Upper lobe of right lung (tissue), 1 donor: ENCODE measurements at regions not wholly inside any gene's neighbourhood (a gene's known extent, or its start where the extent isn't known, plus 50 kb on each side); places are given as distances from the start of the nearest gene placed in this dataset.
"Not testable (repeated sequence)": the region's sequence is repeated elsewhere in the genome, so short reads cannot be mapped to it uniquely, and the experiment has no call there.

Experiments
- ATAC-seq: fragments of 200-7000 bp; cut with Tn5 transposase; one replicate; pipeline ENCODE4 v1.9.1; 2020; ENCODE audit warnings: mild to moderate bottlenecking, moderate library complexity
- DNase-seq: peaks from one replicate; pipeline ENCODE4 v3.0.0-alpha.2; 2020
- H3K27ac ChIP-seq: fragments of 200-600 bp; one replicate; pipeline ENCODE4 v1.8.0; 2022
- H3K27me3 ChIP-seq: fragments of 200-600 bp; one replicate; pipeline ENCODE4 v1.8.0; 2022; ENCODE audit warnings: mild to moderate bottlenecking
- H3K36me3 ChIP-seq: fragments of 200-600 bp; one replicate; pipeline ENCODE4 v1.8.0; 2022
- H3K4me1 ChIP-seq: fragments of 200-600 bp; one replicate; pipeline ENCODE4 v1.8.0; 2022
- H3K4me3 ChIP-seq: fragments of 200-600 bp; one replicate; pipeline ENCODE4 v1.8.0; 2022; ENCODE audit warnings: mild to moderate bottlenecking
- H3K9me3 ChIP-seq: fragments of 200-600 bp; one replicate; pipeline ENCODE4 v1.8.0; 2022
- intact Hi-C: fragments of 100-400 bp; cut with DNase I; formaldehyde crosslinking; loops from one replicate; pipeline ENCODE4 v1.11.0; 2022
- TF ChIP-seq, protein P1 (sequence below): fragments of 200-600 bp; IDR thresholded peaks from one replicate; pipeline ENCODE4 v1.8.0; 2022; ENCODE audit warnings: antibody characterized with exemption
- donor health status: DM: no; HTN: yes; CAD: no; lungs with severe emphysema.

DNA sequence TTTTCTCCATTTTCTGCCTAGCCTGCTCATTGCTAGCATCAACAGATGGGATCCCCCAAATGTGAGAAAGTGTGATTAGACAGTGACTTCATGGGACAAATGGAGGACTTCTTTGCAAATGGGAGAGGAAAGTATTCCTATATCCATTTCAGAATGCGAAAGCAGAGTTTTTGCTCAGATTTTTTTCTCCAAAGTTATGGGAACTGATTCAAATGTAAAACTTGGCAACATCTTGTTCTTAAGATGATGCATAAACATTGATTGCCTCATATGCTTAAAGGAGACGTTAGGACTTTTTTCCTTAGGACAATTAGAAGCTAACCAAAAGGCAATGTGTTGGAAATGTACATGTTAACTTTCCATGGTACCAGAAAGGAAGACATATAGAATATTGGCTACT is 704.3 kb upstream of the ZNF608 start:
- intact Hi-C loops, result no loop called here
- no peaks in the 10 kb centered on the region for H3K4me1 ChIP-seq
- H3K27me3 ChIP-seq, result no peaks in the 10 kb centered on the region
- no peak overlapping the region for H3K27ac ChIP-seq
- DNase-seq (no peak), ATAC-seq (no peak)
- no peaks in the 10 kb centered on the region for H3K9me3 ChIP-seq
- no peak overlapping the region for H3K4me3 ChIP-seq
- H3K36me3 ChIP-seq, result no peaks in the 10 kb centered on the region
- TF ChIP-seq, protein P1, sequence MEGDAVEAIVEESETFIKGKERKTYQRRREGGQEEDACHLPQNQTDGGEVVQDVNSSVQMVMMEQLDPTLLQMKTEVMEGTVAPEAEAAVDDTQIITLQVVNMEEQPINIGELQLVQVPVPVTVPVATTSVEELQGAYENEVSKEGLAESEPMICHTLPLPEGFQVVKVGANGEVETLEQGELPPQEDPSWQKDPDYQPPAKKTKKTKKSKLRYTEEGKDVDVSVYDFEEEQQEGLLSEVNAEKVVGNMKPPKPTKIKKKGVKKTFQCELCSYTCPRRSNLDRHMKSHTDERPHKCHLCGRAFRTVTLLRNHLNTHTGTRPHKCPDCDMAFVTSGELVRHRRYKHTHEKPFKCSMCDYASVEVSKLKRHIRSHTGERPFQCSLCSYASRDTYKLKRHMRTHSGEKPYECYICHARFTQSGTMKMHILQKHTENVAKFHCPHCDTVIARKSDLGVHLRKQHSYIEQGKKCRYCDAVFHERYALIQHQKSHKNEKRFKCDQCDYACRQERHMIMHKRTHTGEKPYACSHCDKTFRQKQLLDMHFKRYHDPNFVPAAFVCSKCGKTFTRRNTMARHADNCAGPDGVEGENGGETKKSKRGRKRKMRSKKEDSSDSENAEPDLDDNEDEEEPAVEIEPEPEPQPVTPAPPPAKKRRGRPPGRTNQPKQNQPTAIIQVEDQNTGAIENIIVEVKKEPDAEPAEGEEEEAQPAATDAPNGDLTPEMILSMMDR, result no peak

DNA sequence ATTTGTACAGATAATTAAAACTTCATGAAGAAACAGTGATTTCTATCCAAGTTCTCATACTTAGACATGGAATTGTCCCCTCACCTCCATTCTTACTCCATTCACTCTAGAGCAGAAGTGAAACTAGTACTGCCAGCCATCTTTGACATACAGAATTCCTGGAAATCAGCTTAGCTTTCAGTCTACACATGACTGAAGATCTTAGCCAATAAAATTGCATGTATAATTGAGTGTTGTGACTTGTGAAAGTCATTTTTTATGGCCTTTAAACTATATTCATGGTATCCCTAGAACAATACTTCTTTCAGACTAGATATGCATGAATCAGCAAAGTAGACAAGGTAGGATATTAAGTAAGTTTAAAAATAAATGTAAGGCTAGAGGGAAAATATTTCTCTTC is 705.2 kb upstream of the ZNF608 start:
- no peak for DNase-seq
- TF ChIP-seq, protein P1, result no peak

DNA sequence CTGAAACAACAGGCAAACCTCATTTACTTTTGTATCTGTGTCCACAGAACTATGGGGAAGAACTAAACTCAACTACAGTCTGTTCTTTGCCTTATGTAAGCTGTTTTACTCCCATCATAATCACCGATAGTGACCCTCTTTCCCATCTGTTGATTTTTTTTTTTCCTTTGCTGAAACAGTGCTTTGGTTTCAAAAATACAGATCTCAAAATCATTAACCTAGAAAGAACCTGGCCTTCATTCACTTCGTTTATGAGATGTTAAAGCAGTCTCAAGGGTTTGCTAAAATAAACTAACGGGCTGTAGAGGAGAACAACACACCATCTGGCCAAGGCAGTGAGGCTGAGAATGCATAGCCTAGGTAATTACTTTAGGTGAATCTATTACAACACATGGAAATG is 706.6 kb upstream of the ZNF608 start:
- TF ChIP-seq, protein P1, result no peak
- intact Hi-C loops, result no loop called here
- DNase-seq (no peak), ATAC-seq (no peak)
- Histone ChIP-seq H3K9me3 (no peaks in the 10 kb centered on the region), H3K27me3 (no peaks in the 10 kb centered on the region), H3K27ac (no peak overlapping the region), H3K36me3 (no peaks in the 10 kb centered on the region), H3K4me1 (no peaks in the 10 kb centered on the region), H3K4me3 (no peak overlapping the region)

More for the DNA sequence above, 705.2 kb upstream of the ZNF608 start:
- no peak overlapping the region for H3K27ac ChIP-seq
- ATAC-seq, result no peak
- intact Hi-C loops, result no loop called here
- no peak overlapping the region for H3K4me3 ChIP-seq
- H3K36me3 ChIP-seq, result no peaks in the 10 kb centered on the region
- H3K9me3 ChIP-seq, result no peaks in the 10 kb centered on the region
- no peaks in the 10 kb centered on the region for H3K4me1 ChIP-seq
- no peaks in the 10 kb centered on the region for H3K27me3 ChIP-seq

DNA sequence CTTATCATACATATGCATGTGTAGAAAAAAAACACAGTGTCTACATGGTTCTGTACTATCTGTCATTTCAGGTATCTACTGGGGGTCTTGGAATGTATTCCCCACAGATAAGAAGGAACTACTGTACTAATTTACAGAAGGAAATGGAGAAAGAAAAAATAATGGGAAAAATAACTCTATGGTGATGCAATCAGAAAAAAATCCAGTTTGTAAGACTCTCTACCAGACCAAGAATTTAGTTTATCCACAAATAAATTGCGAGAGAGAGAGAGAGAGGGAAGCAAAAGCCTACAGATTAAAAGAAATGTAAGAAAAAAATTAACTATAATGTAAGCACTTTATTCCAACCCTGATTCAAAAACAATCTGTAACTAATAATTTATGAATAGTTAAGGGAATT is 708.6 kb upstream of the ZNF608 start:
- intact Hi-C loops, result no loop called here
- Histone ChIP-seq H3K36me3 (no peaks in the 10 kb centered on the region), H3K27me3 (no peaks in the 10 kb centered on the region), H3K9me3 (no peaks in the 10 kb centered on the region), H3K4me1 (no peaks in the 10 kb centered on the region), H3K27ac (no peak overlapping the region), H3K4me3 (no peak overlapping the region)
- DNase-seq (no peak), ATAC-seq (no peak)
- TF ChIP-seq, protein P1, result no peak

DNA sequence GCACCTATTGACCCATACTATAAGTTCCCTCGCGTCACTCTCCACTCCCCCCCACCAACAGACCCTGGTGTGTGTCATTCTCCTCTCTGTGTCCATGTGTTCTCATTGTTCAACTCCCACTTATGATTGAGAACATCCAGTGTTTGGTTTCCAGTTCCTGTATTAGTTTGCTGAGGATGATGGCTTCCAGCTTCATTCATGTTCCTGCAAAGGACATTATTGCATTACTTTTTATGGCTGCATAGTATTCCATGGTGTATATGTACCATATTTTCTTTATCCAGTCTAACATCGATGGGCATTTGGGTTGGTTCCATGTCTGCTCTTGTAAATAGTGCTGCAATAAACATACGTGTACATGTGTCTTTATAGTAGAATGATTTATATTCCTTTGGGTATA is 709.6 kb upstream of the ZNF608 start:
- ATAC-seq, H3K27me3 ChIP-seq, H3K4me1 ChIP-seq, intact Hi-C loops, H3K4me3 ChIP-seq, DNase-seq, H3K36me3 ChIP-seq, H3K9me3 ChIP-seq, H3K27ac ChIP-seq: not testable (repeated sequence)

DNA sequence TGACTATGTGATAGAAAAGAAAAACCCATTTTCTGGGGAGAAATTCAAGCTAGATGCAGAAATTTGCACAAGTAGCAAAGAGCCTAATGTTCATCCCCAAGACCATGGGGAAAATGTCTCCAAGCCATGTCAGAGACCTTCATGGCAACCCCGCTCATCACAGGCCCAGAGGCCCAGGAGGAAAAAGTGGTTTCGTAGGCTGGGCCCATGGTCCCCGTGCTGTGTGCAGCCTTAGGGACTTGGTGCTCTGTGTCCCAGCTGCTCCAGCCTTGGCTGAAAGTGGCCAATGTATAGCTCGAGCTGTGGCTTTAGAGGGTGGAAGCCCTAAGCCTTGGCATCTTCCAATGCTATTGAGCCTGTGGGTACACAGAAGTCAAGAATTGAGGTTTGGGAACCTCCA is 711.2 kb upstream of the ZNF608 start:
- intact Hi-C loops, result no loop called here

DNA sequence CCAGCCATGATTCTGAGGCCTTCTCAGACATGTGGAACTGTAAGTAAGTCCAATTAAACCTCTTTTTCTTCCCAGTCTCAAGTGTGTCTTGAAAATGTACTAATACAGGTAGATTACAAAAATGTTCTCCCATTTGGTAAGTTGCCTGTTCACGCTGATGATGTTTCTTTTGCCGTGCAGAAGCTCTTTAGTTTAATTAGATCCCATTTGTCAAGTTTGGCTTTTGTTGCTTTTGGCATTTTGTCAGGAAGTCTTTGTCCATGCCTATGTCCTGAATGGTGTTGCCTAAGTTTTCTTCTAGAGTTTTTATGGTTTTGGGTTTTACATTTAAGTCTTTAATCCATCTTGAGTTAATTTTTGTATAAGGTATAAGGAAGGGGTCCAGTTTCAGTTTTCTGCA is 712.5 kb upstream of the ZNF608 start:
- intact Hi-C loops, H3K4me1 ChIP-seq, H3K36me3 ChIP-seq, H3K4me3 ChIP-seq, H3K27ac ChIP-seq, DNase-seq, H3K9me3 ChIP-seq, ATAC-seq, H3K27me3 ChIP-seq: not testable (repeated sequence)

More for the DNA sequence above, 711.2 kb upstream of the ZNF608 start:
- TF ChIP-seq, protein P1, result no peak
- Histone ChIP-seq H3K27me3 (no peaks in the 10 kb centered on the region), H3K36me3 (no peaks in the 10 kb centered on the region), H3K27ac (no peak overlapping the region), H3K4me3 (no peak overlapping the region), H3K4me1 (no peaks in the 10 kb centered on the region), H3K9me3 (no peaks in the 10 kb centered on the region)
- no peak for ATAC-seq
- DNase-seq, result no peak
